ENCODE measurements at regions not wholly inside any gene's neighbourhood (a gene's known extent, or its start where the extent isn't known, plus 50 kb on each side); places are given as distances from the start of the nearest gene placed in this dataset.

- peaks cover 27% of the 10 kb centered on the region for H3K27me3 Mint-ChIP-seq (ENCODE audit: low read depth)
These were observed 139.8 kb downstream of the ANKRD60 start for GRCh38 chr20:58088625-58089024.

DNA sequence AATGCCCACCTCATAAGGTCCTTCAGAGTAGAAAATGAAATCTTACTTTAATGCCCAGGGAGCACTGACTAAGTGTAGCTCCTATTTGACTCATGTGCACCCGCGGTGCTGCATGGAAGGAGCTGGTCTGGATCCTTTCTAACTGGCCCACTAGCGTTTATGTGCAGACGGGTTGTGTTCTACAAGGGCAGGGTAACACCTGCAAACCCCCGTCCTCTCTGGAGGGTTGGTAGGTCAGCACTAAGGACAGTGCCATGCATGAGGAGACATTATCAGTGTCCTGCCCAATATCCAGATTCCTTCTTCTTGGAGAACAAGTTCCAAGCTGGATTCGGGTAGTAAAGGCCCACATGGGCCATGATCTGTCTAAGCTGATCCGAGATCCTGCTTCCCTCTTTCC, 140.3 kb downstream of the ANKRD60 start:
- DNase-seq (no peak), ATAC-seq (replicated peaks in 1 of 2) (no peak)
- H3K4me1 Mint-ChIP-seq (ENCODE audit: low read depth) = no peaks in the 10 kb centered on the region
- H3K9me3 Mint-ChIP-seq = no peaks in the 10 kb centered on the region
- H3K4me3 Mint-ChIP-seq = no peak overlapping the region
- H3K36me3 Mint-ChIP-seq (ENCODE audit: insufficient read depth in 2 of 2) = no peaks in the 10 kb centered on the region
- H3K27ac Mint-ChIP-seq = no peak overlapping the region
- peaks cover 27% of the 10 kb centered on the region for H3K27me3 Mint-ChIP-seq (ENCODE audit: low read depth)

More at GRCh38 chr20:58088625-58089024, 139.8 kb downstream of the ANKRD60 start:
- no peak overlapping the region for H3K27ac Mint-ChIP-seq
- H3K4me1 Mint-ChIP-seq (ENCODE audit: low read depth) = no peaks in the 10 kb centered on the region
- no peak overlapping the region for H3K4me3 Mint-ChIP-seq
- no peaks in the 10 kb centered on the region for H3K9me3 Mint-ChIP-seq
- ATAC-seq (replicated peaks in 1 of 2) (no peak), DNase-seq (no peak)
- H3K36me3 Mint-ChIP-seq (ENCODE audit: insufficient read depth in 2 of 2) = no peaks in the 10 kb centered on the region

DNA sequence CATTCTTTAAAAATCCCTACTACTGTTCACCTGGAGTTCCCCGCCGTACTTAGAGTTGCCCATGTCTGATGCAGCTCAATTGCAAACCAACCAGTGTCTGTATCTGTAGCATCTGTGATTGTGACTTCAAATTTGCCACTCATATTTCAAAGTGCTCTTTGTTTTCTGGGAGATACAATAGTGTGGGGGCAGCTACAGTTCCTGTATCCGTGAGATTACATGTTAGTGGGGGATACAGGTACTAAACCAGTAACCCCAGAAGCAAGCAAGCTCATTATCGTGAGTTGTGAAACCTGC, 140.9 kb downstream of the ANKRD60 start:
- Mint-ChIP-seq H3K27me3 (ENCODE audit: low read depth) (peaks cover 24% of the 10 kb centered on the region), H3K27ac (no peak overlapping the region), H3K4me1 (ENCODE audit: low read depth) (no peaks in the 10 kb centered on the region), H3K9me3 (no peaks in the 10 kb centered on the region), H3K36me3 (ENCODE audit: insufficient read depth in 2 of 2) (no peaks in the 10 kb centered on the region), H3K4me3 (no peak overlapping the region)
- ATAC-seq (replicated peaks in 1 of 2) (no peak), DNase-seq (no peak)

DNA sequence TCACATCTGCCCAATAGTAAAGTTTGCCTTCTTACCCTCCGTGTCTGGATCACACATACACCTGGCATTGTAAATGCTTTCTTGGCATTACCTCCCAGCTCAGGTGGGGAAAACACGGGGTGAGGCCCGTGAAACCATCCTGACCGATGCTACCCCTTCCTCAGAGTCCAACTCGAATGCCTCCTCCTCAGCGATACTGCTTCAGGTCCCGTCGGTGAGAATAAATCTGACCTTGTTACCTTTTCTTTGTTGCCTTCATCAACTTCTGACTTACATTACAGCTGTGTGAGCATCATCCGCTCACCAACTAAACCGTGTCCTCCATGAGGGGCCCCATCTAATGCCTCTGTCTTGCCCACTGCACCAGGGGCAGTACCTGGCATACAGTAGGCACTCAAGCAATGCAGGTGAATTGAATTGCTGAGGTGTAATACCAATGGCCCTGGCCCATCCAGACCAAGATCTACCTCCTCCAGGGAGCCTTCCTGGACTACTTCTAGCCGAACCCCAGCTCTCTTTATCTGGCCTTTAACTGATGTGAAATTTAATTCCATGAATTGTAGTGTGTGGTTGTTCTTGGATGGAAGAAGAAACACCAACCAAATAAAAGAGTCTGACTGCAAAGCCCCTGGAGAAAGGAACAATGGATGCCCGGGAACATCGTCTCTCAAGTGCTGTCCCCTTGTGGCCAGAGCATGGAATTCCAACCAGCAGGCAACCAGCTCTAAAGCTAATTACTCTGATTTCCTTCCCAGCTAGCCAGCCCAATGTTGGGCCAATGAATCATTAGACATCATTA, 141.5 kb downstream of the ANKRD60 start:
- ATAC-seq (replicated peaks in 1 of 2) (no peak), DNase-seq (peak; percentile 5 to 7)
- no peak overlapping the region for H3K4me3 Mint-ChIP-seq
- H3K27me3 Mint-ChIP-seq (ENCODE audit: low read depth) = peaks cover 18% of the 10 kb centered on the region
- H3K36me3 Mint-ChIP-seq (ENCODE audit: insufficient read depth in 2 of 2) = no peaks in the 10 kb centered on the region
- H3K27ac Mint-ChIP-seq = no peak overlapping the region
- no peaks in the 10 kb centered on the region for H3K9me3 Mint-ChIP-seq
- H3K4me1 Mint-ChIP-seq (ENCODE audit: low read depth) = no peaks in the 10 kb centered on the region

DNA sequence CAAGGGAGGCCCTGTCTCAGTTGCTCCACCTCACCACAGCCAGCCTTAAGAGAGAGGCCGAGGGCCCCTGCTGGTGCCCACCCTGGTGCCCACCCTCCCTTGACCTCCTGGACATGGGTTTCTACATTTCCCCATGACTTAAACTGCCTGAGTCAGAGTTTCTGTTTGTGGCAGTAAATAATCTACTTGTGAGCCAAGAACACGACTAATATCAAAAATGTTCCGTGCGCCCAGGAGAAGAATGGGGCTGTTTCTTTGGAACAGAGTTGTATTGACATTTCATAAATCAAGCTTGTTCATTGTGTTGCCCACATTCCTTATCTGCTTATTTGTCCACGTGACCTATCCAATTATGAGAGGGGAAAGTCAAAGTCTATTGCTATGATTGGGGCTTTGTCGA, 143.5 kb downstream of the ANKRD60 start:
- ATAC-seq (replicated peaks in 1 of 2) = no peak
- H3K36me3 Mint-ChIP-seq (ENCODE audit: insufficient read depth in 2 of 2) = no peaks in the 10 kb centered on the region

GRCh38 chr20:58084566-58084965, 143.9 kb downstream of the ANKRD60 start:
- Mint-ChIP-seq H3K4me1 (ENCODE audit: low read depth) (no peaks in the 10 kb centered on the region), H3K36me3 (ENCODE audit: insufficient read depth in 2 of 2) (no peaks in the 10 kb centered on the region), H3K27me3 (ENCODE audit: low read depth) (no peaks in the 10 kb centered on the region), H3K9me3 (no peaks in the 10 kb centered on the region), H3K4me3 (no peak overlapping the region), H3K27ac (no peak overlapping the region)
- DNase-seq = no peak
- no peak for ATAC-seq (replicated peaks in 1 of 2)

More for the DNA sequence above, 143.5 kb downstream of the ANKRD60 start:
- Mint-ChIP-seq H3K27ac (no peak overlapping the region), H3K27me3 (ENCODE audit: low read depth) (no peaks in the 10 kb centered on the region), H3K4me1 (ENCODE audit: low read depth) (no peaks in the 10 kb centered on the region), H3K4me3 (no peak overlapping the region), H3K9me3 (no peaks in the 10 kb centered on the region)
- DNase-seq = no peak

DNA sequence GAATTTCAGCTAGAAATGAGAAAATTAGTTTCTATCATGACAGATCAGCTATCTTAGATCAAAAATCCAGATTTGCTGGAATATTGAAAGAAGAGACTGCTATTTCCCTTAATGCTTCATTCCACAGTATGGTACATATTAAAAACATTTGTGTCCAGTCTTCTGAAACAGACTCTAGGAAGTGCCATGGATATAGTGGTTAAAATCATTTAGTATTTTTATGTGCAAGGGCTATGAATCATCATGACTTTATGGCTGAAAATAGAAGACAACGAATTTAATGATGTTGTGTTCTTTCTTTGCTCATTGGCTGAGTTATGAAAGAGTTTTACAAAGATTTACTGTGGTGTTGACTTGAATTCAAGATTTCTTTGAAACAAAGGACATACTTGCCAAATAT, 146.6 kb downstream of the ANKRD60 start:
- no peaks in the 10 kb centered on the region for H3K9me3 Mint-ChIP-seq
- no peak overlapping the region for H3K4me3 Mint-ChIP-seq
- H3K27me3 Mint-ChIP-seq (ENCODE audit: low read depth) = no peaks in the 10 kb centered on the region
- DNase-seq (no peak), ATAC-seq (replicated peaks in 1 of 2) (no peak)
- H3K27ac Mint-ChIP-seq = no peak overlapping the region
- no peaks in the 10 kb centered on the region for H3K36me3 Mint-ChIP-seq (ENCODE audit: insufficient read depth in 2 of 2)
- no peaks in the 10 kb centered on the region for H3K4me1 Mint-ChIP-seq (ENCODE audit: low read depth)

GRCh38 chr20:58078741-58079522, 149.5 kb downstream of the ANKRD60 start:
- DNase-seq (no peak), ATAC-seq (replicated peaks in 1 of 2) (no peak)
- no peak overlapping the region for H3K27ac Mint-ChIP-seq
- H3K9me3 Mint-ChIP-seq = no peaks in the 10 kb centered on the region
- H3K4me3 Mint-ChIP-seq = no peak overlapping the region
- H3K4me1 Mint-ChIP-seq (ENCODE audit: low read depth) = peaks cover 10% of the 10 kb centered on the region
- H3K36me3 Mint-ChIP-seq (ENCODE audit: insufficient read depth in 2 of 2) = peaks cover 0 to 1% of the 10 kb centered on the region in 2 donors
- H3K27me3 Mint-ChIP-seq (ENCODE audit: low read depth) = peaks cover 19% of the 10 kb centered on the region

DNA sequence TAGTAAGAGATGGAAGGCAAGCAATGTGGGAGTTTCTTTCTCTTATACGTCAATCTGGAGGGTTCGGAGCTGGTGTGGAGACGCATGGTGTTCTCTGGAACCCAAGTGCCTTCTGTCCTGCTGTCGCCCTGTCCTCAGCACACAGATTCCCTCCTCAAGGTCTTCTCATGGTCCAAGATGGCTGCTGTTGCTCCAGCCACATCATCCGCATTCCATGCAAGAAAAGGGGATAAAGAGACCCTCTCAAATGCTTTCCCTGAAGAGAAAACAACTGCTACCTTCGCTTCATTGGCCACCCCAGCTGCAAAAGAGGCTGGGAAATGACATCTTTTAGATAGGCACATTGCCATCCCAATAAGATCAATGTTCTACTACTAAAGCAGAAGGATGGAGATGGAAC, 151.2 kb downstream of the ANKRD60 start:
- ATAC-seq (replicated peaks in 1 of 2) (no peak), DNase-seq (no peak)
- no peaks in the 10 kb centered on the region for H3K9me3 Mint-ChIP-seq
- H3K27me3 Mint-ChIP-seq (ENCODE audit: low read depth) = peaks cover 29% of the 10 kb centered on the region
- no peak overlapping the region for H3K4me3 Mint-ChIP-seq
- peaks cover 0 to 1% of the 10 kb centered on the region in 2 donors for H3K36me3 Mint-ChIP-seq (ENCODE audit: insufficient read depth in 2 of 2)
- no peak overlapping the region for H3K27ac Mint-ChIP-seq
- peaks cover 11% of the 10 kb centered on the region for H3K4me1 Mint-ChIP-seq (ENCODE audit: low read depth)

GRCh38 chr20:58076405-58076804, 152.0 kb downstream of the ANKRD60 start:
- Mint-ChIP-seq H3K27ac (no peak overlapping the region), H3K4me3 (no peak overlapping the region), H3K27me3 (ENCODE audit: low read depth) (peaks cover 34% of the 10 kb centered on the region), H3K9me3 (no peaks in the 10 kb centered on the region), H3K36me3 (ENCODE audit: insufficient read depth in 2 of 2) (peaks cover 0 to 1% of the 10 kb centered on the region in 2 donors), H3K4me1 (ENCODE audit: low read depth) (peaks cover 11% of the 10 kb centered on the region)
- ATAC-seq (replicated peaks in 1 of 2) = no peak
- no peak for DNase-seq

DNA sequence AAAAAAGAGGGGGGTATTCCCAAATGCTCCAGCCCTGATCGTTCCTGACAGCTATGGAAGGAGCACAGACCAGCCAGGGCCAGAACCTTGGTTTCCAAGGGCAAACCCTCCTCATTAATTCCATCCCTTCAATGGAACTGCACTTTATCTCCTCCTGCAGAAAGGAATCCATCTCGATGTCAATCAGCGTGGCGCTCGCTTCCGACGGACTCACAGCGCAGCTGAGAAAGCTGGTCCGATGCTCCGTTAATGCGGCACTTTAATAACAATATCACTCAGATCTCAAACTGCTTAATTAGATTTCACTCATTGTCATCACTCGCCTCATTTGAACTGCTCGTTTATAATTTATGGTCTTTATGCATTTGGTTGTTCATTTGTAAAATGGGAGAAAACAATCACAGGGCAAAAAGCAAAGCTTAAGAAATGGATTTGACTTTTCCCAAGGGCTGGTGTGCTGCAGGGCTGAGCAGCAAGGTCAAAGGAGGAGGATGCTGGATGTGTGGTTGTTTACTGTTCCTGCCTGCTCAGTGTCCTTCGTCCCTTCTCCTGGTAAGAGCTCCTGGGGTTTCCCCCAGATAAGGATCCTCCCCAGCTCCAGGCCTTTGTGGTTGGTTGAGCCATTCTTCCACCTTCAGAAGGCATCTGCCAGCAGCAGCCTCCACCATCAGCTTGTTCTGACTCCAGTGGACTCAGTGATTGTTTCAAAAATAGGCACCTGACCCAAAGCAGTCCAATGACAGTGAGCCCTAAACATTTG, 152.7 kb downstream of the ANKRD60 start:
- ATAC-seq (replicated peaks in 1 of 2) (no peak), DNase-seq (no peak)
- Mint-ChIP-seq H3K27ac (no peak overlapping the region), H3K36me3 (ENCODE audit: insufficient read depth in 2 of 2) (peaks cover 0 to 1% of the 10 kb centered on the region in 2 donors), H3K9me3 (no peaks in the 10 kb centered on the region), H3K27me3 (ENCODE audit: low read depth) (peaks cover 35% of the 10 kb centered on the region), H3K4me1 (ENCODE audit: low read depth) (peaks cover 11% of the 10 kb centered on the region), H3K4me3 (no peak overlapping the region)

- peaks cover 11% of the 10 kb centered on the region for H3K4me1 Mint-ChIP-seq (ENCODE audit: low read depth)
- H3K4me3 Mint-ChIP-seq = no peak overlapping the region
- DNase-seq (no peak), ATAC-seq (replicated peaks in 1 of 2) (no peak)
- peaks cover 0 to 1% of the 10 kb centered on the region in 2 donors for H3K36me3 Mint-ChIP-seq (ENCODE audit: insufficient read depth in 2 of 2)
- peaks cover 46% of the 10 kb centered on the region for H3K27me3 Mint-ChIP-seq (ENCODE audit: low read depth)
- H3K9me3 Mint-ChIP-seq = no peaks in the 10 kb centered on the region
- H3K27ac Mint-ChIP-seq = no peak overlapping the region
These were observed 154.3 kb downstream of the ANKRD60 start for GRCh38 chr20:58073945-58074856.

Data from activated T-cell treated with anti-CD3 and anti-CD28 coated beads, Interleukin-2, amount 50 U/mL, for 72 hours (primary cell).